Left kidney (tissue), 1 donor: ENCODE measurements at regions not wholly inside any gene's neighbourhood (a gene's known extent, or its start where the extent isn't known, plus 50 kb on each side); places are given as distances from the start of the nearest gene placed in this dataset.

Source experiments
- DNase-seq: peaks from one replicate; pipeline ENCODE4 v3.0.0-alpha.2; 2013

DNA sequence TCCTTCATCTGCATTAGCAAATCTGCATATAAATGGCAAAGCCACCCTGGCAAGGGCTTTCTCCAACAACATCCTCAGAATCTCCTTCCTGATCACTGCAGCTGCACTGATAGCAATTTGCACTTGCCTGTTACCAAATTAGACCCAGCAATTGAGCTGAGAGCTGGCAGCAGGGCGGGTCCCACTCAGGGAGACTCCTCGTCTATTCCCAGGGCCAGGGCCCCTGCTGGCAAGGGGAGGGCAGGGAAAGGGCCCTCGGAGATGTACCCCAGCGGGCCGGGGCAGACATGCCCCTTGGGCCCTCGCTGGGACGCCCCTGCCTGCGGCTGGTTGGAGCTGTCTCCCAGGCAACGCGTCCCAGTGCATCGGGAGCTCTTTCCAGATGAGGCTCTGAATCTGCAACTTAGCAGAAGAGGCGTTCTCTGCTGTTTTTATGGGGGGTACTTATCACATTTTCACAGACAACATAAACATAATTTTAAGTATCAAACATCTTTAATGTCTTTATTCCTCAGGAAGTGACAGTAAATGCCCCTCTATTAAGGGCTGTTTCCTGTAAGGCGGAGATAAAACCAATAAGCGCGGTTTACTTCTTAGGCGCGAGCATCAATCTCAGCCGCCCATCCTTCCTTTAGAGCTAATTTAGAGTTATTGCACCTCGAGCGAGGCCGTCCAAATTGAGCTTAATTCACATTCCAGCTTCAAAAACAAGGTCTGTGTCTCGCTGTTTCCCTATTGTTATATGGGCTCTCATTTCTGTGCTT lies 249.0 kb upstream of the PPP2R2D start:
- DNase-seq: no peak

DNA sequence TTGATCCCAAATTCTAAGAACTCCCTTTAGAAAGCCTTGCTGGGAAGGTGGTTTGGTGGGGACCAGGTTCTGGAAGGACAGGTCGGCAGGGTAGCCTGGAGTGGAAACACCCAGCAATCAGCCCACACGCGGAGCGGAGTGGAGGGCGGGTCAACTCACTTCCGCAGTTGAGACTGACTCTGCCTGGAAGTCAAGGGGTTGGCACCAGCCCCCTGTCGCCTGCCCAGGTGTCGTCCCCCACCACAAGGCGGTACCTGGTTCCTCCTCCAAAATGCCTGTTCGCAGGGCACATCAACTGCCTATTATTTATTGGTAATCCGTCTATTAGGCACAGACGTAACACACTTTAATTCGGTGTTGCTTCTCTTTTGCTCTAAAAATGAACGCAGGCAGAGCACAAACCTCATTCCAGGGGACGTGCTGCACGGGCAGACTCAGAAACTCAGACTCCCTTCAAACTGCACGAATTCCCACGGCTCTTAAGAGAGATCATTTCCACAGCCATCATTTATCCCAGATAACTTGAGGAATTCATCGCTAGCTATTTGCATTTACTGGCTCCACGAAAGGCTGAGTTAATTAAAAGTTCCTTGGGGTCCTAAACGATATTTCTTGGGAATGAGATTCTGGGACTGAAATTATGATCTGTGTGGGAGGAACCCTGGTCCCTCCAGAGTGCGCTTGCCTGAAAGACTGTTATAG lies 248.2 kb upstream of the PPP2R2D start:
- no peak for DNase-seq

DNA sequence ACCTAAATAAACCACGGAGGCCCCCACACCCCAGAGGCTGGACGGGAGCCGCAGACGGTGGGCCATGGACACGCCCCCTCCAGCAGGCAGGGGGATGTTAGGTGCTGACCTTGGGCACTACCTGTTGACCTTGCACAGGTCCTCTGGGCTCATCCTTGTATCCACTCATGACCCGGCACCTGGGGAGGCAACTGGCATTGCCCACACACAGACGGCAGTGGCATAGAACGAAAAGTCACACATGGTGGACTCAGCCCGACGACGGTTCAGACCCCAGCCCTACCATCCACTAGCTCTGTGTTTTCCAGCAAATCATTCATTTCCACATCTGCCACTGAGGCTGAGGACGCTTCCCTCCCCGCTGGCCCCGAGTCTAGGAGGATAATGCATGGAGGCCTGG lies 247.7 kb upstream of the PPP2R2D start:
- no peak for DNase-seq

DNA sequence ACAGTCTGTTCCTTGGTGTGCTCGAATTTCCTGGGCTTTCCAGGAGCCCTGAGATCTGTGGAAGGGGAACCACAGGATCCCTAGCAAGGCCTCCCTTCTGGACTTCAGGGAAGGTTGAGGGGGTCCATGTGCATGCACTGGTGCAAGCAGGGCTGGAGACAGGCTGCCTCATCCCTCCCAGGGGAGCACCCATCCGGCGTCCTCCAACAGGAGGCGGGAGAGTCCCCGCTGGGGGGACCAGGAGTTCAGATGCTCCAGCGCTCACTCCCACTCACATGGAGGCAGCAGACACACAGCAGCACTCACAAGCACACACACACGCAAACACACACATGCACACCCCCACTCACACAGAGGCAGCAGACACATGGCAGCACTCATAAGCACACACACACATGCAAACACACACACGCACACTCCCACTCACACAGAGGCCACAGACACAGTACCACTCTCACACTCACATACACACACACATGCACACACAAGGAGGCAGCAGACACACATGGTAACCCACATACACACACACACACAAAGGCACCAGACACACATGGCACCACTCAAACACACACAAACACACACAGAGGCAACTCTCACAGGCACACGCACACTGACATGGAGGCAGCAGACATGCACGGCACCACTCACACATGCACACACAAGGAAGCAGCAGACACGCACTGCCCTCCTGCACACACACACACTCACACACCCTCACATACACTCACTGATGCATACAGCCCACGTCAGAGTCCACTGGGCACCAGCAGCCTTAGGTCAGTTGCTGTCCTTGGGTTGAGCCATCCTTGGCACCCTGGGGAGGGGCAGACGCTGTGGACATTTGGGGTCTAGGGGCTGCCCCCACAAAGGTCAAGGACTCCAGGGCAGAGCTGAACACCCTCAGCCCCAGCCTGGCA lies 247.0 kb upstream of the PPP2R2D start:
- no peak for DNase-seq

DNA sequence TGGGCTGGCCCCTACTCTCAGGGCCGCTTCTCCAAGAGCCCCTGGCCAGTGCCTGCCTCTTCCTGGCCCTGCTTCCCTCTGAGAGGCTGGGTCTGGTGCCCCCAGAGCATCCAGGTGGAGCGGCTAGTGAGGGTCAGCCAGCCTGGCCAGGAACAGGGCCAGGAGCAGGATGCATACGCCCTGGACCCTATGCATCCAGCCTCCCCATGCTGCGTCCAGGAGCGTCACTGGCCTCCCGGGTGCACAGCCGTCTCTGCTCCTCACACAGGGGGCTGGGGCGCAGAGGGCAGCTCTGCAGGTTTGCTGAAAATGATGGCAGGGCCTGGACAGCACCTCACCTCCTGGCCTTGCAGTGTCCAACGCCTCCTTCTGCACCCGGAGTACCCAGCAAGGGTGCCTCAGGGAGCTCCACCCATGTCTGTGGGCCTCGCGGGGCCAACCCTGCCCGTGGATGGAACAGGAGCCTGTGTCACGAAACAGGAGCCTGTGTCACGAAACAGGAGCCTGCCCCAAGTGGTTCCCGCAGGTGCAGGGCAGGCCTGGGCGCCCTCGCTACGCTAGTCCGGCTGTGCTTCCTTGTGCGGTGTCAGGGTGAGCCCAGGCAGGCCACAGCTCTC lies 246.2 kb upstream of the PPP2R2D start:
- no peak for DNase-seq

DNA sequence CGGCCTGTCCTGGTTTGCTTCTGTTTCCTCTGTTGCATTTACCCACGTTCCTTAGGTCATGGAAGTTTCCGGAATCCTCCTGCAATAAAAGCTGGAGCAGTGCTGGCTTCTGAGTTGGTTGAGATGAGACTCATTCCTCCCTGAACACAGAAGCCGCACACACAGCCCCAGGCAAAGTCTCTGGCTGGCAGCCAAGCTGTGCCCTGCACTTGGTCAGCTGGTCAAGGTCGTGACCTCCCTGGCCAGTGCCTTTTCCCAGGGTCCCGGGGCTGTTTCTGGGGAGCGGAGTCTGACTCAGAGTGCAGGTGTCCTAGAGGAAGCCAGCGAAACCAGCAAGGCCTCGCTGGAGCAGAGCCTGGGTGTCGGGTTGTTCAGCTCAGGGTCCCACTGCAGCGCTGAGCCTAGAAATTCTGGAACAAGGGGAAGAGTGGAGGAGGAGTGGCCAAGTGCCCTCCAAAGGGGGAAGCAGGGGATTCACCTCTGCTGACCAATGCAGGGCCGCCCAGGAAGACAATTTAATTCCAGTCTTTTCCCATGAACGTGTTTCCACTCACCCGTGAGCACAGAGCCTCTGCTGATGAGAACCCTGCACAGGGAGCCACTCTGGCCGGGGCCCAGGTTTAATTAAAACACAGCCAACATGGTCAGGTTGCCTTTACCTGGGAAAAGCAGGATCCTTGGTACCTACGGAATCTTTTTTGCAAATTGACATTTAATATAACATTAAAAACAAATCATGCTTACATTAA lies 245.5 kb upstream of the PPP2R2D start:
- no peak for DNase-seq

DNA sequence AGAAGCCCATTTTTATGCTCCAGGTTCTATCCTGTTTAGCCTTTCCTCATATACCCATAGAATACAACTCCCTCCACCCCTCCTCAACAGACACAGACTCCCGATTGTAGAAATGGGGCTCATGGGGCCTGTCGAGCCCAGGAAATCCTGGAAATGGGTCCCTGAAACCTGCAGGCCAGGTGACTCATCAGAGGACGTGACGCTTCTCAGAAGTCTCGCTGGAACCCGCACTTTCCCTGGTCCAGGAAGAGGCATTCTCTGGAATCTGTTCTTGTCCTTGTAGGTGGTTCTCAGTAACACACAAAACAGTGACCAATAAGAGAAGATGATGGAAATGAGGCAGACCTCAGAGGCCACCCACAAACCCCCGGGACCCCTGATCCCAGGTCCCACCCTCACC lies 244.8 kb upstream of the PPP2R2D start:
- no peak for DNase-seq

DNA sequence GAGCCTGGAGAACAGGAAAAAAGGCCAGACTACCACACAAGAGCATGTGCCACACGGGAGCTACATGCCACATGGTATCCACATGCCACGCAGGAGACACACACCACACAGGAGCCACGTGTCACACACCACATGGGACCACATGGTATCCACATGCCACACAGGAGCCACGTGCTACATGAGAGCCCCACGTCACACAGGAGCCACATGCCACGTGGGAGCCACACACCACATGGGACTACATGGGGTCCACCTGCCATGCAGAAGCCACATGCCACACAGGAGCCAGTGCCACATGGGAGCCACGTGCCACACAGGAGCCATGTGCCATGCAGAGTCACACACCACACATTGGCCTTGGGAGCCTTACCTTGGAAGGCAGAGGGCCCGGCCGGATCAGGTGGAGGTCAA lies 244.4 kb upstream of the PPP2R2D start:
- no peak for DNase-seq

DNA sequence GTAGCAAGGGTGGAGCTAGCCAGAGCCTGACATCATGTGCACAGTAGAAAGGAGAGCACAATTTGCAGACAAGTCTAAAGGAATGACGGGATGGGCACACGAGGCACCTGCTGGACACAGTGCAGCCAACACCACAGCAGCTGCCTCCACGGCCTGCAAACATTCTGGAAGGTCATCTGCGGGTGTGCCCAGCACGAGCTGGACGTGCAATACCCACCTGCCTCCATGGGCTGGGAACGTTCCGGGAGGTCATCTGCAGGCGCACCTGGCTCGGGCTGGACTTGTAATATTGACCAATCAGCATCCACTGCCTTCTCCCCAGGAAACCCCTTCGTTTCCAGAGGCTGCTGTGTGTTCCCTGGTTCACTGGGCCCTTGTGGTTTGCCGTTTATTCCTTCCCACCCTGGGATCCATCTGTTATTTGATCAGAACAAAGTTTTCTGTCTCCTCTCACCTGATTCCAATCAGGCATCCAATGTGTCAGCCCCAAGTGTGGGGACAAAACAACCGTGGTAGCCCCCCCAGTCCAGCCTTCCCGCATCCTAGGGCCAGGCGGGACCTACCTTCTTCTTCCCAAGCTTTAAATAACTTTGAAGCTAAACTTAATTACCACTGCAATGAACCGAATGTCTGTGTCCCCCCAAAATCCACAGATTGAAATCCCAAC lies 243.4 kb upstream of the PPP2R2D start:
- DNase-seq: no peak

DNA sequence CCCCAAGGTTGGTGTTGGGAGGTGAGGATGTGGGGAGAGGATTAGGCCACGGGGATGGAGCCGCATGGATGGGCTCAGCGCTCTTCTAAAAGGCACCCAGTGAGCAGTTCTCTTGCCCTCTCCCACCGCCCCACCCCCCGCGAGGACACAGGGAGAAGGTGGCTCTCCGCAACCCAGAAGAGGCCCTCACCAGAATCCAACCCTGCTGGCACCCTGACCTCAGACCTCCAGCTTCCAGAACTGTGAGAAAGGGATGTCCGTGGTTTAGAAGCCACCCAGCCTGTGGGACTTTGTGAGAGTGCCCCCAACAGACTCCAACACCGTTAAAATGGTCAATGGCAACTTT lies 242.8 kb upstream of the PPP2R2D start:
- no peak for DNase-seq

DNA sequence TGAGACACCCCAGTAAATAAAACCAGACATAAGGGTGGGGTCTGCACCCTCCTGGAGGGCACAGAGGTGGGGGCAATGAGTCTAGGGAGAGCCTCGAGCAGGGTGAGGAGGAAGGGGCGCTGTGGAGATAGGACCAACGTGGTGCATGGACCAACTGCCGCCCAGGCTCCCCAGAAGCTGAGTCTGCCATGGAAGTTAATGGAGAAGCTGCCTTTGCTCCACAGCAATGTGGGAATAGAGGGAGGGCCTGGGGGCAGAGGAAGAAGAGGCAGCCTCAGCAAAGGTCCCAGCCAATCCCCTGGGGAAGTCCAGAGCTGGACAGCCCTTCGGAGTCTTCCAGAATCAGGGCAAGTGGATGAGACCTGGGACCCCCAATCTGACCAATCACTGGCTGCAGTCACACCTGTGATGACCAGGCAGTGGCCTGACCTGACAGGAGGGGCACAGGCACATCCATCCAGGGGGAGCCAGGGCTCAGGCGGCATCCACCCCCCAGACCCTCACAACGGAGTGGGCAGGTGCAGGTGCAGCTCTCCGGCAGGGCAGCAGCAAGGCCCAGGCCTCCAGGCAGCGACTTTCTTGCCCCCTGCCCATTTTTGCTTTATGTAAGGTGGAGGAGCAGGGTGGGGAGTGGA lies 242.2 kb upstream of the PPP2R2D start:
- no peak for DNase-seq

DNA sequence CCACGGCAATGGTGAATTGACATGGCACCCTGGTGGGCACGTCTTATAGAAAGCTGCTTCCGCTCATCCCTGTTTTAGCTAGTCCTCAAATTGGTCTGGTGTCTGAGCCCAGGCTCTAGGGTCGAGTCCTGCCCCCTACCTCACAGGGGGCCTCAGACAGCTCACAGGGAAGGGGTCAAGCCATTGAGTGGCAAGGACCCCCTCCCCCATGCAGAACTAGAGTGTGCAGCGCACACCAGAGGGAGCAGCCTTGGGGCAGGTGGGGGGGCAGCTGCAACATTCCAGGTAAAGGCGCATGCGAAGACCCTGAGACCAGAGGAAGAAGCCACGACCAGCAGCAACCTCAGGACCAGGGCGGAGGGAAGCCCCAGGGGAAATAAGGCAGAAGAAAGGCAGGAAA lies 240.4 kb upstream of the PPP2R2D start:
- DNase-seq: no peak

DNA sequence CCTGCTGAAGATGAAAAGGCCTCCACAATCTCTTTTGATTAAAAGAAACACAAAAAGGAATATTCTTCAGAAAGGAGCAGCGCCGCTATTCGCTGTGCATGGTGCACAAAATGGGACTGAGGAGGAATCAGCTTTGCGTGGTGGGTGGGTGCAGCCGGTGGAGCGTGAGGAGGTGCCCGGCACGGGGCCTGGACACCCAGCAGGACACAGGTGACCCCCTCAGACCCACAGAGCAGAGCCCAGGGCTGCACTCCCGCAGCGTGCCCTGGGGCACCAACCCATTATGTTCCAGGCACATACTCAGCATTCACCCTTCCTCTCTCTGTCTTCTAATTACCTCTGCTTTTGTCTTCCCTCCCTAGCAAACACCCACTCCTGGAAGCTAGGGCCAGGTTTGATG lies 238.0 kb upstream of the PPP2R2D start:
- no peak for DNase-seq

DNA sequence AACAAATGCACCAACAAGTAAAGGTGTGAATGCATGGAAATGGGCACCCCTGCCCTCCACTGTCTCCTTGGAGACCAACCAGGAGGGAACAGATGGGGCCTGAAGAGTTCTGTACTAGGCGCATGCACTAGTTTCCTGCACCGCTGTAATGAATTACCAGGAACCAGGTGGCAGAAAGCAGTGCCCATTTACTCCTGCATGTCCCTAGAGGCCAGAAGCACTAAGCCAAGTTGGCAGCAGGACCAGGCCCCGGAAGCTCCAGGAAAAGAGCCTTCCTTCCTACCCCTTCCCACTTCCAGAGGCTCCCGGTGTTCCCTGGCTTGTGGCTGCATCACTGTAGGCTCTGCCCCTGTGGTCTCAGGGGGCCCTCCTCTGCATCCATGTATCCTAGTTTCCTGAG lies 237.5 kb upstream of the PPP2R2D start:
- no peak for DNase-seq

DNA sequence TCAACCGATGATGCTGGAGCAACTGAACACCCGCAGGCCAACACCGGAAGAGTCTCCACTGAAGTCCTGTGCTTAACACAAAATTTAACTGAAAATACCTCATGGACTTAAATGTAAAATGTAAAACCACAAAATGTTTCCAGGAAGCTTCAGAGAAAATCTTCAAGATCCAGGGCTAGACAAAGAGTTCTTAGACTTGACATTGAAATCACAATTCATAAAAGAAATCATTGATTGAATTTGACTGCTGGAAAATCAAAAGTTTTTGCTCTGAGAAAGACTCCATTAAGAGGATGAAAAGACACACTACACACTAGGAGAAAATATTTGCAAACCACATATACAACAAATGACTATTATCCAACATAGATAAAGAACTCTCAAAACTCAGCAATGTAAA lies 234.7 kb upstream of the PPP2R2D start:
- DNase-seq: no peak

DNA sequence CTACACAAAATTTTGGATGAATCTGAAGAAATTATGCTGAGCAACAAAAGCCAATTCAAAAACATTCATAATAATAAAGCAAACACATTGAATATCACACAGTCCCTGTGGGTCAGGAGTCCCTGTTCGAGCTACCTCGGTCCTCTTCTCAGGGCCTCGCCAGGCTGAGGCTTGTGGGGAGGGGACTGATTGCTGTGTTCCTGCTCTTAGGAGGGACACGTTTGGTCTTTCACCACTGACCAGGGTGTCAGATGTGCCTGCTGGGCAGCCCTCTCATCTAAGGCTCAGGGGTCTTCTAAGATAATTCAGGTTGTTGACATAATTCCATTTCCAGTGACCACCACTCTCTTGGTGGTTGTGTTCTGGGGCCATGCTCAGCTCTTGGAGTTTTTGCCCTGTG lies 233.8 kb upstream of the PPP2R2D start:
- no peak for DNase-seq

DNA sequence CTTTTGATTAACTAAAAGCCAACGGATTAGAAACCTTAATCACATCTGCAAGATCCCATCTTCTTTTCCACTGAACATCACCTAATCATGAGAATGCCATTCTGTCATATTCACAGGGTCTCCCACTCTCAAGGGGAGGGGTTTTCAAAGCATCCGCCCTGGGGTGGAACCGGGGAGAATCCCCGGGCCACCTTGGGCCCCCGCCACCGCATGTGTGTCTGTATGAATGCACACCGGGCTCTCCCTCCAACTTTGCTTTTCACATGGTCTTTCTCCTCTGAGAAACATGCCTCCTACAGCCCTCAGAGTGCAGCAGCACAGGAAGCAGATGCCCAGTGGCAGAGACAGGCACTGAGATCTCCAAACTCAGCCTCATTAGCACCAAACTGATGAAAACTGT lies 233.2 kb upstream of the PPP2R2D start:
- DNase-seq: no peak

DNA sequence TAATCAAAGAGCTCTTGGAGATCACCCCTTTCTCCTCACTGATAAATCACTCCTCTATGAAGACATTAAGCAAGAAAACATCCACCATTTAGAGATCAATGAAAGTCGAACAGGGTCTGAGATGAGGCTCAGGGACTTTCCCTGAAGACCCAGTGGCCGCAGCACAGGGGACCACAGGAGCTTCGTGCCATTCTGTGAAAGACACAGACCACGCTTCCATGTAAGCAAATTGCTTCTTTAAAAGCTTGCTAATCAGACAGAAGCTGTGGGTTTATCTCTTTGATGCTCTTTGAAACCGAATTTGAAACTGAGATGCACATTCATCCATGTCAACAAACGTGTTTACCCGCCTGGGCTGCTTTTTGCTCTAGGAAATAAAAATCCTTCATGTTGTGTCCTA lies 231.9 kb upstream of the PPP2R2D start:
- no peak for DNase-seq

DNA sequence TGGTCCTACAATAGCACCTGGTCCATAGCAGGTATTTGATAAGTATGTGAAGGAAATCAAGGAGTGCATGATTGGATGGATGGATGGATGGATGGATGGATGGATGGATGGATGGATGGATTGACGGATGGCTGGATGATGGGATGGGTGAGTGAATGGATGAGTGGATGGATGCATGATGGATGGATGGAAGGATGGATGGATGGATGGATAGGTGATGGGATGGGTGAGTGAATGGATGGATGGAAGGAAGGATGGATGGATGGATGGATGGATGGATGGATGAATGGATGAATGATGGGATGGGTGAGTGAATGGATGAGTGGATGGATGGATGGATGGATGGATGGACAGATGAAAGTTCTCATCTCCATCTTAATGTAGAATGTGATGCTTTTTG lies 231.0 kb upstream of the PPP2R2D start:
- no peak for DNase-seq

DNA sequence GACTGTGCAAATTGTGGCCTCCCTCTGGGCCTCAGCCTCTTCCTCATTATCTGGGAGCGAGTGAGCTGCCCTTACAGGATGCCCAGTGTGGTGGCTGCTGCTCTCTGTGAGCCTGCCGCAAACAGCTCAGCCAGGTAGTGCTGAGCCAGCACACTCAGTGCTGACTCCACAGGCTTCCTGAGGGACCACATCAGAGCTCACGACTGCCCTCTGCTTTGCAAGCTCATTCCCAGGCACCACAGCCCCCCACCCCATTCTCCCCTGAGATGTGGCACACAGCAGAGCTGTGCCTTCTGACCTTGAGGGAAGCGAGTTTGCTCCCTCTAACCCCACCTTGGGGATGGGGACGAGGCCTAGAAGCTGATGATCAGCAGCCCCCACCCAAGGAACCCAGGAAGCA lies 230.5 kb upstream of the PPP2R2D start:
- no peak for DNase-seq

DNA sequence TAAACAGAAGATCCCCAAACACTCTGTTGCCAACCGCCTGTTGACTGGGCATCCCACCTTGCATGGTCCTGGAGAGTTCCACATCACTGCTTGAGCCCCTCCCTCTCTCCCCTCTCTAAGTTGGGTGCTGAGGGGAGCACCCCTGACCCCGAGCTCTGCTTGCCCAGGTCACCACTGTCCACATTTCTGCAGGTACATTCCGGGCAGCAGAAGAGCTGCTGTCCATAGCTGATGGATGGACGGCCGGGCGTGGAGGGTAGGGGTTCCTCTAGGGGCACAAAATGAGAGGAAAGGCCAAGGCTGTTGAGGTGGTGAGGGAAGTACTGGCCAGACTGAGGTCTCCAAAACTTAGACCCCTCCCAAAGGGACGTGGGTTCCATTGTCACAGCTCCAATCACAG lies 227.4 kb upstream of the PPP2R2D start:
- no peak for DNase-seq
